Upper lobe of left lung (tissue), 4 donors: ENCODE measurements at regions not wholly inside any gene's neighbourhood (a gene's known extent, or its start where the extent isn't known, plus 50 kb on each side); places are given as distances from the start of the nearest gene placed in this dataset.

ENCODE experiments used
- EP300 ChIP-seq, 4 donors: sonication (generic); formaldehyde crosslinking; IDR thresholded peaks; one replicate each; pipeline ENCODE4 v1.5.1; 2017; ENCODE audit warnings: antibody characterized with exemption in 4 of 4, control low read depth in 2 of 4
- POLR2AphosphoS5 ChIP-seq, 2 donors: sonication (generic); formaldehyde crosslinking; IDR thresholded peaks; one replicate each; pipeline ENCODE4 v1.5.1; 2017; ENCODE audit warnings: antibody characterized with exemption in 2 of 2
- TF ChIP-seq, protein P1 (sequence below), 6 experiments: fragments of 450-650 bp in 4 of 6; fragments of 200-600 bp in 2 of 6; sonication (generic) in 2 of 6; IDR thresholded peaks; one replicate each; pipeline ENCODE4 v1.5.1; 2016 to 2019; ENCODE audit warnings: antibody characterized with exemption in 6 of 6

DNA sequence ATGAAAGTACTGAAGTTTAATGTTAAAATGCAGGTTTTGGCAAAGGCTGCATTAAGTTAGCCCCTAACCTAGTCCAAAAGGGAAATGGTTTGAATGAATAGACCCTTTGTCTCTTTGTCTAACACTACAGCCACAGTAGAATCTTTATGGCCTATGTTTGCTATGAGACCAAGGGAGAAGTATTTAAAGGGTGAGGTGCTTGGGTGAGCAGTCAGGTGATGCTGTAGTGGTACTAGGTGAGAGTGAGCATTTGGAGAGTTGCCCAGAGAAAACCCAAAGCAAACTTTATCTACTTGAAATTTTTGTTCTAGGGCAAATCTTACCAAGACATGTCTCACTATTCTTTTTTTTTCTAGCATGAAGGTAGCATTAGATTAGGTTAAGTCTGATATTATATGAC, 1961.4 kb upstream of the WWC1 start:
- TF ChIP-seq, protein P1, sequence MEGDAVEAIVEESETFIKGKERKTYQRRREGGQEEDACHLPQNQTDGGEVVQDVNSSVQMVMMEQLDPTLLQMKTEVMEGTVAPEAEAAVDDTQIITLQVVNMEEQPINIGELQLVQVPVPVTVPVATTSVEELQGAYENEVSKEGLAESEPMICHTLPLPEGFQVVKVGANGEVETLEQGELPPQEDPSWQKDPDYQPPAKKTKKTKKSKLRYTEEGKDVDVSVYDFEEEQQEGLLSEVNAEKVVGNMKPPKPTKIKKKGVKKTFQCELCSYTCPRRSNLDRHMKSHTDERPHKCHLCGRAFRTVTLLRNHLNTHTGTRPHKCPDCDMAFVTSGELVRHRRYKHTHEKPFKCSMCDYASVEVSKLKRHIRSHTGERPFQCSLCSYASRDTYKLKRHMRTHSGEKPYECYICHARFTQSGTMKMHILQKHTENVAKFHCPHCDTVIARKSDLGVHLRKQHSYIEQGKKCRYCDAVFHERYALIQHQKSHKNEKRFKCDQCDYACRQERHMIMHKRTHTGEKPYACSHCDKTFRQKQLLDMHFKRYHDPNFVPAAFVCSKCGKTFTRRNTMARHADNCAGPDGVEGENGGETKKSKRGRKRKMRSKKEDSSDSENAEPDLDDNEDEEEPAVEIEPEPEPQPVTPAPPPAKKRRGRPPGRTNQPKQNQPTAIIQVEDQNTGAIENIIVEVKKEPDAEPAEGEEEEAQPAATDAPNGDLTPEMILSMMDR (IDR thresholded peaks at IDR 0.05): no peak
- TF ChIP-seq EP300 (IDR thresholded peaks at IDR 0.05): no peak
- TF ChIP-seq POLR2AphosphoS5 (IDR thresholded peaks at IDR 0.05): no peak
